GM06990 (cell line): ENCODE measurements at regions not wholly inside any gene's neighbourhood (a gene's known extent, or its start where the extent isn't known, plus 50 kb on each side); places are given as distances from the start of the nearest gene placed in this dataset.

Experiments used
- DNase-seq: peaks from one replicate; pipeline ENCODE4 v3.0.0-alpha.2; 2011; ENCODE audit not compliant: insufficient read length; ENCODE audit errors: extremely low read depth
- H3K27me3 ChIP-seq: replicated peaks from 2 replicates; pipeline ENCODE4 v1.6.0; 2011; ENCODE audit warnings: low read length; ENCODE audit not compliant: control insufficient read depth, insufficient read depth
- H3K36me3 ChIP-seq: 2 replicates; pipeline ENCODE4 v1.5.1; 2011; ENCODE audit warnings: low read length; ENCODE audit not compliant: control insufficient read depth, insufficient read depth
- H3K4me3 ChIP-seq: replicated peaks from 2 replicates; pipeline ENCODE4 v1.5.1; 2011; ENCODE audit warnings: low read depth, mild to moderate bottlenecking, control low read depth, low read length
- TF ChIP-seq, protein P1 (sequence below): IDR thresholded peaks from 2 replicates; pipeline ENCODE4 v1.5.1; 2011; ENCODE audit warnings: low read length, control low read depth, mild to moderate bottlenecking, inconsistent platforms; ENCODE audit not compliant: insufficient read depth, poor library complexity, severe bottlenecking

DNA sequence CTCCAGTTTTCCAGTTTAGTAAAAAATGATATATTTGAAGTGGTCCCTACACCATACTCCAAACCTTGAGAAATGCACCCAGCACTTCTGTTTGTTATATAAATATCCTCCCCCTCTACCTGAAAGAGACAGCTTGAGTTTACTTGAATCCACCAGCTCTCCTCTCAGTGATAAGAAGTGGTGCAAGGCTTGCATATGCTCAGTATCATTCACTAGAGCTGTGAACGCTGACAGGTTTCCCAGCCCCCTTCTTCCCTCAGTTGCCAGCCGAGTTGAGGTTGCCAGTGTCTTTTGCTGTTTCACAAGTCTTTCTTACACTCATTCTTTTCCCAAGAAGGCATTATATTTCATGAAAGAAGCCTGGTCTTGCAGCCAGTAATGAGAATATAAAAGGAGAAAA is 880.0 kb downstream of the LRRTM4 start:
- TF ChIP-seq, protein P1, sequence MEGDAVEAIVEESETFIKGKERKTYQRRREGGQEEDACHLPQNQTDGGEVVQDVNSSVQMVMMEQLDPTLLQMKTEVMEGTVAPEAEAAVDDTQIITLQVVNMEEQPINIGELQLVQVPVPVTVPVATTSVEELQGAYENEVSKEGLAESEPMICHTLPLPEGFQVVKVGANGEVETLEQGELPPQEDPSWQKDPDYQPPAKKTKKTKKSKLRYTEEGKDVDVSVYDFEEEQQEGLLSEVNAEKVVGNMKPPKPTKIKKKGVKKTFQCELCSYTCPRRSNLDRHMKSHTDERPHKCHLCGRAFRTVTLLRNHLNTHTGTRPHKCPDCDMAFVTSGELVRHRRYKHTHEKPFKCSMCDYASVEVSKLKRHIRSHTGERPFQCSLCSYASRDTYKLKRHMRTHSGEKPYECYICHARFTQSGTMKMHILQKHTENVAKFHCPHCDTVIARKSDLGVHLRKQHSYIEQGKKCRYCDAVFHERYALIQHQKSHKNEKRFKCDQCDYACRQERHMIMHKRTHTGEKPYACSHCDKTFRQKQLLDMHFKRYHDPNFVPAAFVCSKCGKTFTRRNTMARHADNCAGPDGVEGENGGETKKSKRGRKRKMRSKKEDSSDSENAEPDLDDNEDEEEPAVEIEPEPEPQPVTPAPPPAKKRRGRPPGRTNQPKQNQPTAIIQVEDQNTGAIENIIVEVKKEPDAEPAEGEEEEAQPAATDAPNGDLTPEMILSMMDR, result no peak
- no peaks in the 10 kb centered on the region for H3K36me3 ChIP-seq
- no peak for DNase-seq
- no peaks in the 10 kb centered on the region for H3K27me3 ChIP-seq
- H3K4me3 ChIP-seq, result no peak overlapping the region

DNA sequence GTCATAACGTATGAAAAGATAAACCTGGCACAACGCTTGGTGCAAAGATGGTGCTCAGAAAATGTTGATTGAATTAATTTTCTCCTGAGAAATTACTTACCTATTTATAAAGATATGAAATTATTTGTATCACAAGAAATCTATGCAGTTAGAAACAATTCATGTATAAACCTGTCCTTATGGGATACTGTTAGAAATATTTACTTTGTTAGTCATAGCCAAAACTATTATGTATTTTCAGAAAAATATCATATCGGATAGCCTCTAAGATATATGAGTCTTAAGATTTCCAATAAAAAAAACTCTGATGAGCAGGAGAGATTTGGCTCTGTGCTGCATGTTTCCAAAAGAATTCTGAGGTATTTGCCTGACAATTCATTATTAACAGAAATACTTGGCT is 880.7 kb downstream of the LRRTM4 start:
- Histone ChIP-seq H3K4me3 (no peak overlapping the region), H3K36me3 (no peaks in the 10 kb centered on the region), H3K27me3 (no peaks in the 10 kb centered on the region)
- TF ChIP-seq, protein P1, result no peak
- no peak for DNase-seq

DNA sequence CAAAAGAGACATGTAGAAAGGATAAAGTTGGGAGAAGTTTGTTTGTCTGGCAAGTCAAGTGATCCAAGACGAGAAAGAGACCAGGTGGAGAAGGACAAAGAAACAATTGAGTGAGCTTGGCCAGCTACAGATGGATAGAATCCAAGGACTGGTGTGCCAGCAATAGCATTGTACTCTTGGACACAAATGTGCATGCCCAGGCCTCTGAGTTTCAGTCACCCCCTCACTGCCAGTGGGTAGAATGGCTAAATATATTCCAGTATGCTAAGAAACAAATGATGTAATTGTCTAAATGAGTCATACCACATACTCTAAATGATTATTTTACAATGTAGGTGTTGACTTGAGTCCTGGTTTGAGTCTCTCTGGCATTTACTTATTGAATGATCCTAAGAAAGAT is 881.3 kb downstream of the LRRTM4 start:
- TF ChIP-seq, protein P1, result no peak
- H3K4me3 ChIP-seq, result no peak overlapping the region
- DNase-seq, result no peak
- no peaks in the 10 kb centered on the region for H3K27me3 ChIP-seq
- H3K36me3 ChIP-seq, result no peaks in the 10 kb centered on the region

DNA sequence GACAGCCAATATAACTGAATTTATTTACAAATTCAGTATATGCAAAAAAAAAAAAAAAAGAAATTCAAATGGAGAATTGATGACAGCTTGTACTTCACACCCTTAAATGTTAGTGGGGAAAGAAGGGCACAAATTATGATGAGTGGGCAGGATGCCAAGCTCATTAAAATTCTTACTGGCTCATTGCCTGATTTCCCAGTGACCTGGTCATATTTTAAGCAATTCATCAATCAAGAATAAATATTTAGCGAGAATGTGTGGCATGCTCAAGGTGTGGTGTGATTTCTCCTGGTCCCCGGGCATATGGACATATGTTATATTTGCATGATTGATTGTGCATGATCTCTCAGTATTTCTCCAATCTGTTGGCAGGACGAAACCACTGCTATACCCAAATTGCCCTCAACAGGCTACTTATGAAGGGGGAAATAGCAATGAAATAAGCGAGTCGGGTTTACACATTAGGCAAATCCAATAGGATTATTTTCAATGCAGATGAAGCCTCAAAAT is 883.0 kb downstream of the LRRTM4 start:
- Histone ChIP-seq H3K36me3 (no peaks in the 10 kb centered on the region), H3K27me3 (no peaks in the 10 kb centered on the region), H3K4me3 (no peak overlapping the region)
- TF ChIP-seq, protein P1, result no peak
- no peak for DNase-seq

DNA sequence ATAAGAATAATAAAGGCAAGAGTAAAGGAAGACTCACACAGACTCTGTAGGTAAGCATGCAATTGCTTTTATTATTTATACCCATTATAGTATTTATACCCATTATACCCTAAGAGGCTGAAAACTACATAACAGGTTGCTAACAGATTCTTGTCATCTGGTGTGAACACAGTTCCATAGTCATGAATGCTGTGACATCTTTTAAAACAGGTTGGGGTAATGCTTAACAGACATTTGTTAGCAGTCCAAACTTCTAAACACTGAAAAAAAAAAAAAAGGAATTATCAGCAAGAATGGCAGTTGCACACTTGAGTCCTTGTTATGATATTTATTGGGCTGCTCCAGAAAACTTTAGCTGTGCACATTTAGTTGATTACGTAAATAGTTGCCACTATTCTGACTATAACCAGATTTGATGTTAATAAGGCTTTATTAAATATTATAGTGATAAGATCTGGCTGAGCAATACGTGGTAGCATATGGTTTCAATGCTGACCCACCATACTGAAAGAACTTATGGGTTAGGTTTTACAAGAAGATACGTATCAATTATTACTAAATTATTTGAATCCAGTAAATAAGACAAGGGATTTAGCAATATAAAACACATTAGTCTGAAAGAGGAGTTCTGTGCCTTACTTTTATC is 888.8 kb downstream of the LRRTM4 start:
- Histone ChIP-seq H3K27me3 (no peaks in the 10 kb centered on the region), H3K36me3 (no peaks in the 10 kb centered on the region; the same call in 1 of the 2 replicates), H3K4me3 (no peak overlapping the region)
- DNase-seq, result no peak
- TF ChIP-seq, protein P1, result no peak
